Neuronal stem cell (in vitro differentiated cells): ENCODE measurements at regions not wholly inside any gene's neighbourhood (a gene's known extent, or its start where the extent isn't known, plus 50 kb on each side); places are given as distances from the start of the nearest gene placed in this dataset.

ENCODE experiments used
- DNase-seq: peaks from one replicate; pipeline ENCODE4 v3.0.0-alpha.2; 2013; ENCODE audit warnings: low spot score
- H2AFZ ChIP-seq: one replicate; pipeline ENCODE4 v1.6.1; 2013; ENCODE audit warnings: mild to moderate bottlenecking, low read length, inconsistent platforms
- H2AK5ac ChIP-seq: 2 replicates; pipeline ENCODE4 v1.6.1; 2013; ENCODE audit warnings: low read depth, mild to moderate bottlenecking, inconsistent platforms, low read length, moderate library complexity, mixed read lengths
- H2BK120ac ChIP-seq: 2 replicates; pipeline ENCODE4 v1.6.1; 2013; ENCODE audit warnings: low read depth, mild to moderate bottlenecking, inconsistent platforms, low read length, moderate library complexity, mixed read lengths
- H2BK12ac ChIP-seq: one replicate; pipeline ENCODE4 v1.6.1; 2013; ENCODE audit warnings: low read length, inconsistent platforms
- H2BK15ac ChIP-seq: 2 replicates; pipeline ENCODE4 v1.6.1; 2013; ENCODE audit warnings: mild to moderate bottlenecking, low read length, inconsistent platforms, mixed read lengths
- H2BK5ac ChIP-seq: one replicate; pipeline ENCODE4 v1.6.1; 2013; ENCODE audit warnings: inconsistent platforms, mild to moderate bottlenecking, low read length, moderate library complexity
- H3K14ac ChIP-seq: one replicate; pipeline ENCODE4 v1.6.1; 2013; ENCODE audit warnings: low read length, inconsistent platforms
- H3K18ac ChIP-seq: 2 replicates; pipeline ENCODE4 v1.6.1; 2013; ENCODE audit warnings: low read length, inconsistent platforms
- H3K23ac ChIP-seq: 2 replicates; pipeline ENCODE4 v1.6.1; 2013; ENCODE audit warnings: low read depth, mild to moderate bottlenecking, mixed read lengths, low read length, inconsistent platforms; ENCODE audit not compliant: poor library complexity
- H3K27ac ChIP-seq: replicated peaks from 3 replicates; pipeline ENCODE4 v1.5.1; 2013; ENCODE audit warnings: low read length, inconsistent platforms
- H3K27me3 ChIP-seq, 3 experiments: 2 replicates each; pipeline ENCODE4 v1.6.1; 2013; ENCODE audit warnings: low read length in 3 of 3, mild to moderate bottlenecking in 2 of 3, inconsistent platforms in 1 of 3, low read depth in 1 of 3, mixed read lengths in 1 of 3, moderate library complexity in 1 of 3; ENCODE audit not compliant: control insufficient read depth in 3 of 3, insufficient read depth in 3 of 3
- H3K36me3 ChIP-seq, 2 donors: replicated peaks in 1 of 2; 2 replicates each; pipeline ENCODE4 v1.6.1; 2013; ENCODE audit warnings: low read length in 2 of 2; ENCODE audit not compliant: control insufficient read depth in 2 of 2, insufficient read depth in 2 of 2
- H3K4ac ChIP-seq: 2 replicates; pipeline ENCODE4 v1.6.1; 2013; ENCODE audit warnings: inconsistent platforms, mild to moderate bottlenecking, low read length, moderate library complexity
- H3K4me1 ChIP-seq, 2 donors: 1 replicate in 1 of 2; 2 replicates in 1 of 2; pipeline ENCODE4 v1.6.1; 2013; ENCODE audit warnings: low read length in 2 of 2, low read depth in 1 of 2; ENCODE audit not compliant: control insufficient read depth in 2 of 2, insufficient read depth in 1 of 2
- H3K4me2 ChIP-seq: one replicate; pipeline ENCODE4 v1.6.1; 2013; ENCODE audit warnings: mild to moderate bottlenecking, low read length, inconsistent platforms; ENCODE audit not compliant: insufficient read depth, poor library complexity, severe bottlenecking
- H3K4me3 ChIP-seq, 2 donors: 2 replicates each; pipeline ENCODE4 v1.5.1; 2013; ENCODE audit warnings: low read length in 2 of 2, mild to moderate bottlenecking in 2 of 2, inconsistent platforms in 1 of 2, moderate library complexity in 1 of 2
- H3K79me1 ChIP-seq: one replicate; pipeline ENCODE4 v1.6.1; 2013; ENCODE audit warnings: low read depth, mild to moderate bottlenecking, inconsistent platforms, low read length, moderate library complexity
- H3K9ac ChIP-seq: one replicate; pipeline ENCODE4 v1.6.1; 2013; ENCODE audit warnings: mild to moderate bottlenecking, low read depth, low read length, inconsistent platforms; ENCODE audit not compliant: poor library complexity
- H3K9me3 ChIP-seq, 2 donors: replicated peaks in 1 of 2; 2 replicates each; pipeline versions ENCODE3 to v1.6.1; 2013; ENCODE audit warnings: low read length in 2 of 2, mild to moderate bottlenecking in 2 of 2, inconsistent platforms in 1 of 2, low read depth in 1 of 2, mixed read lengths in 1 of 2, moderate library complexity in 1 of 2; ENCODE audit not compliant: control insufficient read depth in 2 of 2, insufficient read depth in 1 of 2
- H4K8ac ChIP-seq: one replicate; pipeline ENCODE4 v1.6.1; 2013; ENCODE audit warnings: low read depth, mild to moderate bottlenecking, inconsistent platforms, low read length, moderate library complexity
- H4K91ac ChIP-seq: one replicate; pipeline ENCODE4 v1.6.1; 2013; ENCODE audit warnings: low read length, low read depth, mild to moderate bottlenecking, inconsistent platforms; ENCODE audit not compliant: poor library complexity
- WGBS, 2 donors: extraction: QIAGEN DNeasy Blood & Tissue Kit; methylation state at CpG; one replicate each; pipeline ENCODE4 v1.1.7; 2013; ENCODE audit warnings: missing lambda C conversion rate in 2 of 2, mixed read lengths in 1 of 2; ENCODE audit not compliant: insufficient read length in 2 of 2, insufficient replicate concordance in 1 of 2; ENCODE audit errors: extremely low coverage in 2 of 2; 5-methylcytosine and 5-hydroxymethylcytosine counted together

- Histone ChIP-seq H4K8ac (no peak overlapping the region), H3K36me3 (no peaks in the 10 kb centered on the region), H3K4me2 (no peak overlapping the region), H2AK5ac (no peak overlapping the region), H3K27me3 (no peaks in the 10 kb centered on the region), H2BK15ac (no peak overlapping the region), H3K27ac (no peak overlapping the region), H3K14ac (no peak overlapping the region), H3K18ac (no peak overlapping the region), H2AFZ (no peak overlapping the region), H2BK12ac (no peak overlapping the region), H3K4ac (no peak overlapping the region), H3K4me3 (no peak overlapping the region), H3K9ac (no peak overlapping the region), H2BK120ac (no peak overlapping the region), H4K91ac (no peak overlapping the region), H2BK5ac (no peak overlapping the region), H3K79me1 (no peaks in the 10 kb centered on the region), H3K23ac (no peak overlapping the region), H3K9me3 (no peaks in the 10 kb centered on the region), H3K4me1 (no peaks in the 10 kb centered on the region)
- no peak for DNase-seq
- no CpG with 5 or more reads among the region's 5 CpGs for WGBS, 2 donors
Observed at GRCh38 chr18:30748541-30748940, 294.0 kb downstream of the DSC3 start.

GRCh38 chr18:30746224-30746623 is 296.3 kb downstream of the DSC3 start:
- Histone ChIP-seq H2BK5ac (no peak overlapping the region), H3K4me3 (no peak overlapping the region), H3K9me3 (no peaks in the 10 kb centered on the region), H3K4me1 (no peaks in the 10 kb centered on the region), H2AK5ac (no peak overlapping the region), H2BK120ac (no peak overlapping the region), H3K9ac (no peak overlapping the region), H2BK15ac (no peak overlapping the region), H3K4ac (no peak overlapping the region), H2BK12ac (no peak overlapping the region), H4K8ac (no peak overlapping the region), H3K36me3 (no peaks in the 10 kb centered on the region), H2AFZ (no peak overlapping the region), H3K23ac (no peak overlapping the region), H3K14ac (no peak overlapping the region), H3K27ac (no peak overlapping the region), H3K79me1 (no peaks in the 10 kb centered on the region), H3K18ac (no peak overlapping the region), H4K91ac (no peak overlapping the region), H3K4me2 (no peak overlapping the region), H3K27me3 (no peaks in the 10 kb centered on the region)
- no peak for DNase-seq

GRCh38 chr18:30743033-30743432 is 299.5 kb downstream of the DSC3 start:
- Histone ChIP-seq H4K8ac (no peak overlapping the region), H3K4me3 (no peak overlapping the region), H3K36me3 (no peaks in the 10 kb centered on the region), H2AK5ac (no peak overlapping the region), H3K18ac (no peak overlapping the region), H2AFZ (no peak overlapping the region), H3K4me2 (no peak overlapping the region), H3K9me3 (no peaks in the 10 kb centered on the region), H3K4ac (no peak overlapping the region), H2BK5ac (no peak overlapping the region), H3K9ac (no peak overlapping the region), H2BK12ac (no peak overlapping the region), H2BK120ac (no peak overlapping the region), H3K23ac (no peak overlapping the region), H2BK15ac (no peak overlapping the region), H3K4me1 (no peaks in the 10 kb centered on the region), H3K14ac (no peak overlapping the region), H3K27ac (no peak overlapping the region), H3K27me3 (no peaks in the 10 kb centered on the region), H3K79me1 (no peaks in the 10 kb centered on the region), H4K91ac (no peak overlapping the region)
- DNase-seq, result no peak

- H3K4me2 ChIP-seq, result no peak overlapping the region
- H2BK15ac ChIP-seq, result no peak overlapping the region
- no peak overlapping the region for H3K23ac ChIP-seq
- H3K9me3 ChIP-seq, result no peaks in the 10 kb centered on the region
- H3K4me3 ChIP-seq, result no peak overlapping the region
- DNase-seq, result no peak
- no CpG with 5 or more reads among the region's 5 CpGs for WGBS, 2 donors
- no peak overlapping the region for H3K4ac ChIP-seq
- no peak overlapping the region for H2BK5ac ChIP-seq
- peak overlapping the region; percentile 23 for H3K18ac ChIP-seq
- peaks cover 0 to 4% of the 10 kb centered on the region in 2 donors for H3K4me1 ChIP-seq
- no peak overlapping the region for H4K8ac ChIP-seq
- H3K14ac ChIP-seq, result no peak overlapping the region
- no peak overlapping the region for H3K9ac ChIP-seq
- peak overlapping the region; percentile 39 for H2AK5ac ChIP-seq
- no peaks in the 10 kb centered on the region for H3K36me3 ChIP-seq
- no peak overlapping the region for H2AFZ ChIP-seq
- H2BK12ac ChIP-seq, result no peak overlapping the region
- no peak overlapping the region for H3K27ac ChIP-seq
- no peaks in the 10 kb centered on the region for H3K27me3 ChIP-seq
- H4K91ac ChIP-seq, result no peak overlapping the region
- no peaks in the 10 kb centered on the region for H3K79me1 ChIP-seq
- H2BK120ac ChIP-seq, result no peak overlapping the region
Observed at GRCh38 chr18:30730915-30731314, 311.6 kb downstream of the DSC3 start.
